Activated gamma-delta T cell (primary cell): ENCODE measurements at regions not wholly inside any gene's neighbourhood (a gene's known extent, or its start where the extent isn't known, plus 50 kb on each side); places are given as distances from the start of the nearest gene placed in this dataset.

Source experiments
- DNase-seq: peaks from one replicate; lab custom pipeline; 2025; lab: John Stamatoyannopoulos, UW

DNA sequence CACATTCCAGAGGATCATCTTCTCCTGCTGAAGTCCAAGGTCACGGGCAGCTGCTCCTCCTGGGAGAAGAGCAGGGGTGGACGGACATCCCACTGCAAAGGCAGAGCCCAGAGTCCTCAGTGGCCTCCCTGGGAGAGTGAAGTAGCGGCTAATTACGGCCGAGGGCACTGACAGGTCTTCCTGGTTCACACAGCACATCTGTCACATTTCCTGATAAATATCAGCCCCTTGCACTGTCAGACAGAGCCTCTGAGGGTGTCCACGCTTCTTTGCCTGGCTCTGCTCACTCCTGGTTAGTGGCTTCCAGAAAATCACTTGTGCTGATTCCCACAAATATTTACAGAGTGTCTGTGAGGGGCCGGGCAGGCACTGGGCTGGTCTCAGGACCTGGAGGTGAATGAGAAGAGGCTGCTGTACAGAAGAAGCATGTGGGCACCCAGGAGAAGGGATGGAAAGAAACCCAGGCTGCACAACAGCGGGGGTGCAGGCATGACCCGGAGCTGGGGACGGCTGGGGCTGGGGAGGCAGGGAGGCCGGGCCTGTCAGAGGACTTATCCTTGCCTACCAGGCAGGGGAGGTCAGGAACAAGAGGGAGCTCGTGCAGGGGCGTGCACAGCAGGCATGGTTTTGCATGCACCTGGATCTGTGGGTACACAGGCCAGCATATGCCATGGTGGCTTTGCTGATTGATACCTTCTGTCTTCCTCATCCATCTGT, 258.2 kb upstream of the TNRC6C start:
- no peak for DNase-seq

DNA sequence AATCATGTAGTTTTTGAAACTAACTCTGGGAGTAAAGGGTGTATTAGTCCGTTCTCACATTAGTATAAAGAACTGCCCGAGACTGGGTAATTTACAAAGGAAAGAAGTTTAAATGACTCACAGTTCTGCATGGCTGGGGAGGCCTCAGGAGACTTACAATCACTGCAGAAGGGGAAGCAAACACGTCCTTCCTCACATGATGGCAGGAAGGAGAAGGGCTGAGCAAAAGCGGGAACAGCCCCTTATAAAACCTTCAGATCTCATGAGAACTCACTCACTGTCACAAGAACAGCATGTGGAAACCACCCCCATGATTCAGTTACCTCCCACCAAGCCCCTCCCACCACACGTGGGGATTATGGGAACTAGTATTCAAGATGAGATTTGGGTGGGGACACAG, 256.5 kb upstream of the TNRC6C start:
- no peak for DNase-seq

DNA sequence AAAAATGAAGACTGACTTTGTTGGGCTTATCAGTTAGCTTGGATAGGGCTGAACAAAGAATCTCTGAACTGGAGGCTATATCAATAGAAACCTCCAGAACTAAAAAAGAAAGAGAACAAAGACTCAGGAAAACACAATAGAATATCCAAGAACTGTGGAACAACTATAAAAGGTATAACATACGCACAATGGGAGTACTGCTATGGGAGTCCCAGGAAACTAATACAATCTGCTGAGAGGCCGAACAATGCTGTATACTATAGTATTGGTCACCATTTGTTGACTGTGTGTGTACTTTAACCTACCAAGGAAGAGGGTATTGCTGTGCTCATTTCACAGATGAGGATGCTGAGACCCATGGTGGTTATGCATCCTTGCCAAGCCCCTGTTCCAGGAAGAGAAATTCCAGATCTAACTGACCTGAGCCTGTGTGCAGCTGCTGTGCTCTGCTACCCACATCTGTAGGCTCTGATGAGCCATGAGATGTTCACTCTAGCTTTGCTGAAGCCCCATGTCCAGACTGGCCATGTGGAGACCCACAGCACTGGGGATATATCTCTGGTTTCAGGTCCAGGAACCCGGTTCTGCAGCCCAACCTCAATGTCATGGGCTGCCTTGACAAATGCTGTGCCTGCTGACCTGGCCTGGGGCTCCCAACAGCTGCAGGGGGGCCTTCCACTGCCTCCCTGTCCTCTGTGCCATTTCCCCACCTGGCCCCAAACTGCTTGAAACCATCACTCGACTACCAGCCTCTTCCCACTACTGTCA, 254.3 kb upstream of the TNRC6C start:
- no peak for DNase-seq

DNA sequence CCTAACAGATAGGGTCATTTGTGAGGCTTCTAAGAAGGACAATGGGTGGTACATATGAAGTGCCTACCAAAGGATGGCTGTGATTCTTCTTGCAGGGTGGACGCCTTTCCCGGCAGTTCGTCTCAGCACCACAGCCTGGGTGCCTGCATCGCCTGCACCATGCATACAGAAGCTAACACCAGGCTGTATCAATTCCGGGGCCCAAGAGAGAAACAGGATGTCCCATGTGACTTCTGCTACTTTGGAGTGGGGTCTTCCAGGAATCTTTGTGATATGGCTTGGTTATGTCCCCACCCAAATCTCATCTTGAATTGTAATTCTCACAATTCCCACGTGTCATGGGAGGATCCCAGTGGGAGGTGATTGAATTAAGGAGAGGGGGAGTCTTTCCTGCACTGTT, 251.6 kb upstream of the TNRC6C start:
- DNase-seq: no peak

DNA sequence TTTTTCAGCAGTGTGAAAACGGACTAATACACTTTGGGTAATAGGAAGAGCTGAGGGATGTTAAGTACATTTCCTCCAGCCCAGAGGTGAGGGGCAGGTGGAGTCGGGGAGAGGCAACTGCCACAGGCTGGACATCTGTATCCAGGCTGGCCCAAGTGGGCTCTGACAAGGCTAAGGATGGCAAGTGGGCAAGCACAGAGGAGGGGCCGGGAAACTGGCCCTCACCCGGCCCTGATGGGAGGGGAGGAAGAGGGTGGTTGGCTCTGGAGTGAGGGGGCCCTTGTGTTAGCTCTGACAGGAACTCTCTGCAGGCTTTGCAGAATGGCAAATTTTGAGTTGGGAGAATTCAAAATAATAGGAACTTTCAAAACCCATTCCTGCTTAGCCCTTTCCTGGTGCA, 251.0 kb upstream of the TNRC6C start:
- no peak for DNase-seq

DNA sequence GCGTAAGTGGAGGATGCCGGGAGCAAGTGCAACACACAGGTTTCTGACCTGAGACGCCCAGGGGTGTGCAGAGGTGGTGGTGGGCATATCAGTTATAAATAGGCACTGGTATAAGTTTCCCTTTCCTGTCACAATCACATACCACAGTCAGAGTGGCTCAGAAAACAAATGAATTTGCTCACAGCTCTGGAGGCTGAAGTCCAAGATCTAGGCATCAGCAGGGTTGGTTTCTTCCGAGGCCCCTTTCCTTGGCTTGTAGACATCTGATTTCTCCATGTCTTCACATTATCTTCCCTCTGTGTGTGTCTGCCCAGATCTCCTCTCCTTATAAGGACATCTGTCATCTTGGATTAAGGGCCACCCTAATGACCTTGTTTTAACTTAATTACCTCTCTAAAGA, 250.5 kb upstream of the TNRC6C start:
- no peak for DNase-seq

GRCh38 chr17:77708936-77709335, 249.6 kb upstream of the TNRC6C start:
- no peak for DNase-seq

DNA sequence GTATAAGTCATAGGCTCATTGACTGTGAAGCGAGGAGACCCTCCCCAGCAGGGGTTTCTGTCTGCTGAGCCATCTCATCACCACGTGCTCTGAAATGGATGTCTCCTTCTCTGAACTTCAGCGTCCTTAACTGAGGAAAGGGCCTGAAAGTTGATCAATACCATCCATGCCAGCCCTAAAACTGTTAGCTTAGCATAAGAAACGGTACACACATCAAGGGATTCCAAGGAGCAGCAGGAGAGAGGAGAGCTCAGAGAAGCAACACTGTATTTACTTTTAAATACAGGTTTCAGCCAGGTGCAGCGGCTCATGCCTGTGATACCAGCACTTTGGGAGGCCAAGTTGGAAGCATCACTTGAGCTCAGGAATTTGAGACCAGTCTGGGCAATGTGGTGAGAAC, 248.9 kb upstream of the TNRC6C start:
- no peak for DNase-seq

GRCh38 chr17:77712578-77712977, 245.9 kb upstream of the TNRC6C start:
- DNase-seq: no peak

DNA sequence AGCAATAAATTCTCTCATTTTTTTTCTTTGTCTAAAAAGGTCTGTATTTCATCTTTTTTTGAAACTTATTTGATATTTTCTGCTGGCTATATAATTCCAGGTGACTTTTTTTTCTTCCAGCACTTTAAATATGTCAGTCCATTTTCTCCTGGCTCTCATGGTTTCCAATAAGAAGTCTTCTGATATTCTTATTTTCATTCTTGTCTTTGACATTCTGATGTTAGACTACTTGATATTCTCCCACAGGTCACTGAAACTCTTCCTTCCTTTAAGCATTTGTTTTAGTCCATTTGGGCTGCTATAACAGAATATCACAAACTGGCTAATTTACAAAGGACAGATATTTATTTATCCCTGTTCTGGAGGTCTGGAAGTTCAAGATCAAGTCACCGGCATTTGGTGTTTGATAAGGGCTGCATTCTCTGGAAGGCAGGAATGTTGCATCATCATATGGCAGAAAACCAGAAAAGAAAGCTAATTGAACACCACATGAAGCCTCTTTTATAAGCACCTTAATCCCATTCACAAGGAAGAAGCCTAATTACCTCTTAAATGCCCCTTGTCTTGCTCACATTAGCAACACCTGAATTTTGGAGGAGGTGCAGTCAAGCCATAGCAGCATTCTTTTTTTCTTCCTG, 242.1 kb upstream of the TNRC6C start:
- DNase-seq: no peak

GRCh38 chr17:77717941-77718668, 240.4 kb upstream of the TNRC6C start:
- DNase-seq: no peak

DNA sequence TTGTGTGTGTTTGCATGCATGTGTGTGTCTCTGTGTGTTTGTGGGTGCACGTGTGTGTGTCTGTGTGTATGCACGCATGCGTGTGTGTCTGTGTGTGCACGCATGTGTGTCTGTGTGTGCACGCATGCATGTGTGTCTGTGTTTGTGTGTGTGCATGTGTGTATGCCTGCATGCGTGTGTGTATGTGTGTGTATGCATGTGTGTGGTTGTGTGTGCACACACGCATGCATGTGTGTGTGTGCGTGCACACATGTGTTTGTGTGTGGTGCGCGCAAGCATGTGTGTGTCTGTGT, 239.9 kb upstream of the TNRC6C start:
- no peak for DNase-seq

- DNase-seq: no peak
Measured at GRCh38 chr17:77719806-77720205, 238.7 kb upstream of the TNRC6C start.

DNA sequence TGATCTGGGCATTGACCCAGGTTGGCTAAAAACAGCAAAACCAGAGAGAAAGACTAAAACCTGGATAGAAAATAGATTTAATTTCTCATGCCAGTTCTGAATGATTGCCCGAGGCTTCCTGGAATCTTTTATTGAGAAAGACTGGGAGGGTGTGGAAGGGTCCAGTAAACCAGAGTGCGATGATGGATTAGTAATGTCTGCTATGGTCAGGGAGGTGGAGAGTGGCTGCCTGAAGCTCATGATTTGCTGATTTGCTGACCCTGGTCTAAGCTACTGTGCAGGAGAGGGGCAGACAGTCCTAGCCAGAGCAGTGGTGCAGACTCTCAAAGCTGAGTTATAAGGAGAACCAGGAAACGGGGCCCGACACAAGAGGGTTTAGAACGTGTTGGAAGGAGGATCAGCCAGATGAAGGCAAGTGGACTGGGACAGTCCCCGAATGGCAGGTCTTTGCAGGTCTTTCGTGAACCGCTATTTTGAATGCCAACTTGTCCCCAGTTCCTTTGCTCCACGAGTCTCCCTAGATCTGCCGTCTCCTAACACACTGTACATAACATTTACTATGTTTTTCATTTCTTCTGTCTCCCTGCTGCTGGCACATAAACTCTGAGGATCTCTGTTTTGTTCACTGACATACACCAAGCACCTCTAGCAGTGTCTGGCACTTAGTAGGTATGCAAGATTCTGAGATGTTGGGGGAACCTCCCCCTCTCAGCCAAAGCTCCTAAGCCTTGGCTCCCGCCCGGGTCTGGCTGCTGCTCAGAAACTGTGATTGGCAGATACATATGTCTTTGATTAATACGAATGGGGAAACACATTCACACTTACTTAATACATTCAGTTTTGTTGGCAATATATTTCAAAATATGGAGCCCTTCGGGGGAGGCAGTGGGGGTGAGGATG, 237.3 kb upstream of the TNRC6C start:
- no peak for DNase-seq

DNA sequence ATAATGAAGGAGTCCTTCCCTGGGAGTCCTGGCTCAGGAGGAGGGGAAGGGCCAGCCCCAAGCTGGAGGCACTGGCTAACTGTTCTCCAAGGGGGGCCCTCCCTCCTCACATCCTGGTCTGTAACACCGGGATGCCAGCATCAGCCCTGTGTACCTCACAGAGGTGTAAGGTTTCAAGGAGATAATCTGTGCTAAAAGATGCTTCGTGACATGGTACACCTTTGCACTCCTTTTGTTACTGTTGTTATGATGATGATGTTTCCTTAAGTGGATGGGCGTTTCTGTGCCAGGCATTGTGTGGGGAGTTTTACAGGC, 236.7 kb upstream of the TNRC6C start:
- DNase-seq: no peak

DNA sequence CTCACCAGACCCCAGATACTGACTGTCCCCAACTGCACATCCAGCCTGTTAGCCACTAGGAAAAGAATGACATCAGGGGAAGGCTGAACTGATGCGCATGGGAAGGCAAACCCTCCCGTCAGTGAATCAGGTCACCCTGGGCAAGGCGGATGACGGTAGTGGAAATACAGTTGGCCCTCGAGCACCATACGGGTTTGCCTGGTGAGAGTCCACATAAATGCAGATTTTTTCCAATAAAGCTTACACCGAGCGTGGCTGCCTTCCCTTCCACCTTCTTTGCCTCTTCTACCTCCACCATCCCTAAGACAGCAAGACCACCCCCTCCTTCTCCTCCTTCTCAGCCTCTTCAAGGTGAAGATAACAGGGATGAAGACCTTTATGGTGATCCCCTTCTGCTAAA, 236.1 kb upstream of the TNRC6C start:
- DNase-seq: no peak

GRCh38 chr17:77723071-77723908, 235.2 kb upstream of the TNRC6C start:
- no peak for DNase-seq

- DNase-seq: no peak
Measured at GRCh38 chr17:77723909-77724875, 234.3 kb upstream of the TNRC6C start.

- DNase-seq: no peak
Measured at GRCh38 chr17:77724876-77725615, 233.5 kb upstream of the TNRC6C start.
